HG03469 (cell line): ENCODE measurements at regions not wholly inside any gene's neighbourhood (a gene's known extent, or its start where the extent isn't known, plus 50 kb on each side); places are given as distances from the start of the nearest gene placed in this dataset.
"Not testable (repeated sequence)": the region's sequence is repeated elsewhere in the genome, so short reads cannot be mapped to it uniquely, and the experiment has no call there.

Experiments used
- ATAC-seq: cut with Tn5 transposase; IDR thresholded peaks from one replicate; pipeline ENCODE4 v1.9.1; 2021; ENCODE audit warnings: mild to moderate bottlenecking, moderate library complexity, moderate number of reproducible peaks; ENCODE audit not compliant: unreplicated experiment

DNA sequence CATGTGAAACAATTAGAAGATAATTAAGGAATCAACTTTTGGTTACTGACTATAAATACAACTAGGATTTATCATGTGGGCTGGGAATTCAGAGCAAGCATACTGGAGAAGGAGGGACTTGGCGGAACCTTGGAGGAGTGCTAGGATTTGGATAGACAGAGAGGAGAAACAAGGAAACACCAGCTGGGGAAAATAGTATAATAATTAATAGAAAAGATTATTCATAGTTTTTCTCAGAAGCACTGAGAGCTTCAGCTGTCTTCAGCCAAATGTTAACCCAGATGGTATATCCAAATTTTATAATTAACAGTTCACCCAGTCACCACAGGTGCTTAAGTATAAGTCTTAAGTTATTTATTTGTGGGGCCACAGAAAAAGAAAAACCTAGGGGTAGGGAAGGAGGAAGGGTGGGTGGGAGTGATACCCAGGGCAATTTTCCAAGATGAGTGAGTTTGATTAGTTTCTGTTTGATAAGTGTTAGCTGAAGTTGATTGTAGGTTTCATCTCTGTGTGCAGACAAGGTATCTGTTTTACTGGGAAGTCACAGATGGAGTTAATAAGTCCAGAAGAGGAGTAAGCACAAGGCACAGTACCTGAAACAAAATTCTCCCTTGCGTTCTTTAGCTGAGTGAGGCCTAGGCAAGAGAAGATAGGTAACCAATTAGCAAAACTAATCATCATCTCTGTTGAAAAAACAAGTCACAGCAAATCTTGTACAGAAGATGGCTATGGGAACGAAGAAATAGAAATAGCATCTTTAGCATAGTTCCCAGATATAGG, 175.5 kb downstream of the TFAP2B start:
- no peak for ATAC-seq

DNA sequence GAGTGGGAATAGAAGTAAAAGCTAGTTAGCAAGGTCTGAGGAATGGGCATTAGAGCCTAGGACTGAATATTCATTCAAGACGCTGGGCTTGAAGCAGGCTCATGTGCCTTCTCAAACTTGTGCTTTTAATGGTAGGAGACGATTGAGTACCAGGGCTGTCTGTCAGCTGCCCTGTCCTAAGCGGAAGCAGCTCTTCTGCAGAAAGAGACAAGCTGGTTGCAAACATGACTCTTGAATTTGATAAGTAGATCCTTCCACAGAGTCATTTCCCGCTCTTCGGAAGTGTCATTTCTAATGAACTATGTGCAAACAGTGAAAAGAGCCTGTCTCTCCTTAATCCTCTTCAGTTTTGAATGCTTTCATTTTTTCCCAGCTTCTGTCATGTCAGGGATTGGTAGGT, 176.4 kb downstream of the TFAP2B start:
- ATAC-seq = no peak

DNA sequence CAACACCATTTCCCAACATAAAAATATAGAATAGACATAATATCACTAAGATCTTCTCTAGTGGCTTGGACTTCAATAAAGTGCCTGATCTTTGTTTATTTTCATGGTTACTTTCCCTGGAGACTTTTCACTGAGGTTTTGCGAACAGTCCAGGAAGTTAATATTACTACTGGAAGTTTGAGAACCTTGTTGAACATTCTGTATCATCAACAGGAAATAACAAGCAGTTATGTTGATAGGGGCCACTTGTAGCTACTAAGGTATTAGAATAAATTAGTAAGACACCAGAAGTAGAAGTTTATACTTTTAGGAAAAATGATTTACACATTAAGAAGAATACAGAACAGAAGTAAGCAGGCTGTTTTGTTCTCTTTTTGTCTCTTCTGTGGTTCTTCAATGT, 180.2 kb downstream of the TFAP2B start:
- ATAC-seq = no peak

DNA sequence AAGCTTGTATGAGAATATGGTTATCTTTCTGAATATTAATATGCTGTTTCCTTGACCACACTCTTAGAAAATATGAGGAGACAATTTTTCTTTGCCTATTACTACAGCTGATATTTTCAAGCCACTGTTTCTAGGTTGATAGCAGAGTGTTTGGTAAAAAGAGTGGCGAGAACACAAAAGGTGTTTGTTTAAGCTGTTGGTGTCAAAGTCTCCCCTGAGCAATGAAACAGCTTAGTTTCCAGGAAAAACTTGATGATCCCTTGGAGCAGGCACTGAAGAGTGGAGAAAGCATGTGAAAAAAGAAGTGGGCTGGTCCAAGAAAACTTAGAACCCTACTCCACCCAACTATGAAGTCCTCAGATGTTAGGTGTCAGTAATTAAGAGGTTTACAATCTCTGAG, 182.7 kb downstream of the TFAP2B start:
- ATAC-seq = no peak

DNA sequence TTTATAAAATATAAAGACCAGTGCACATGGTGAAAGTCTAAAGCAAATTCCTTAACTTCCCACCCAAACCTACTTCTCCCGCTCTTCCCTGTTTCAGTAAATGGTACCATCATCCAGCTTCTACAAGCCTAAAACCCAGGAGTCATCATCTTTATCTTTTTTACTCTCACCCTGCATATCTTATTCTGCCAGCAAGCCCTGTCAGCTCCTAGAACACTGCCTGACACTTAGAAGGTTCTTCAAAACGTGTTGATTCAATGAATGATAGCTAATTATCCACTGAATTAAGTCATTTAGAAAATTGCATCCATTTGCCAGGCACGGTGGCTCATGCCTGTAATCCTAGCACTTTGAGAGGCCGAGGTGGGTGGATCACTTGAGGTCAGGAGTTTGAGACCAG, 185.7 kb downstream of the TFAP2B start:
- no peak for ATAC-seq

DNA sequence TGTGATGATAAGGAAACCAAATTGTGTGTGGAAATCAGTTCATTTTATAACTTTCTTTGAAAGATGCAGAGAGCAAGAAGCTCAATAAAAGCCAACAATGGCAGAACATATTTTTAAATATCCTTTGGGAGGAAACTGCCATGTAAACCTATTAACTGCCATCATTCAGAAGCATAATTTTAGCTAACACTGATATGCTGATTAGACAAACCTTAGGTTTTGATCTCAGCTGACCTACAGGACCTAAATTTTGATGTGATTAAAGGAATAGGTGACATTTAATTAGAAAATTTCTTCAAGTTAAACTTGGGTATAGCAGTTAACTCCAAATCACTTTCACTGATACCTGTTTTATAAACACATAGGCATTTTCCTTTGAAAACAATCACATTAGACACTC, 187.1 kb downstream of the TFAP2B start:
- ATAC-seq = no peak

DNA sequence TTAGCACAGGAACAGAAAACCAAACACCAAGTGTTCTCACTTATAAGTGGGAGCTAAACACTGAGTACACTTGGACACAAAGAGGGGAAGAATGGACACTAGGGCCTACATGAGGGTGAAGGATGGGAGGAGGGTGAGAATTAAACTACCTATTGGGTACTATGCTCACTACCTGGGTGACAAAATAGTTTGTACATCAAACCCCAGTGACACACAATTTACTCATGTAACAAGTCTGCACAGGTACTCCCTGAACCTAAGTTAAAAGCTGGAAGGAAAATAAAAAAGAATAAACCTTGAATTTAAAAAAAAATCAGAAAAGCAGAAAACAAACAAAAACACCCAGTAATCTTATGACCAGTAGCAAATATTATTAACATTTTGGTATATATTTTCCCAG, 188.6 kb downstream of the TFAP2B start:
- no peak for ATAC-seq

DNA sequence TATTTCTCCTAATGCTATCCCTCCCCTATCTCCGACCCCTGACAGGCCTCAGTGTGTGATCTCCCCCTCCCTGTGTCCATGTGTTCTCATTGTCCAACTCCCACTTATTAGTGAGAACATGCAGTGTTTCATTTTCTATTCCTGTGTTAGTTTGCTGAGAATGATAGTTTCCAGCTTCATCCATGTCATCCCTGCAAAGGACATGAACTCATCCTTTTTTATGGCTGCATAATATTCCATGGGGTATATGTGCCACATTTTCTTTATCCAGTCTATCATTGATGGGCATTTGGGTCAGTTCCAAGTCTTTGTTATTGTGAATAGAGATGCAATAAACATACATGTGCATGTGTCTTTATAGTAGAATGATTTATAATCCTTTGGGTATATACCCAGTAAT, 190.0 kb downstream of the TFAP2B start:
- ATAC-seq = not testable (repeated sequence)

DNA sequence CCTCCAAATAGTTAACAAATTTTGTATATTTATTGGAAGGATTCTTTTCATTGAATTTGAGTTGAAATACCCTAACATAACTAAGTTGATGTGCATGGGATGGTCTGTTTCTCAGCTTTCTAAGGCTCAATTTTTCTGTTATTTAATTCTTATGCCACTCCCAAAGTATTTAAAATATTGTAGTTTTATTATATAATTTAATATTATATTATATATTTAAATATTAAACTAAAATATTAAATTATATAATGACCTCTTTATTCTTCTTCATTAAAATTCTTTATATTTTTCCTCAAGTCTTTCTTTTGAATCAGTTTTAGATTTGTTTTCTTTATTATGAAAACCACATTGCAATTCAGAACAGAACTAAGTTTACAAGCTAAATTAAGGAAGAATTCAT, 194.7 kb downstream of the TFAP2B start:
- ATAC-seq = no peak

DNA sequence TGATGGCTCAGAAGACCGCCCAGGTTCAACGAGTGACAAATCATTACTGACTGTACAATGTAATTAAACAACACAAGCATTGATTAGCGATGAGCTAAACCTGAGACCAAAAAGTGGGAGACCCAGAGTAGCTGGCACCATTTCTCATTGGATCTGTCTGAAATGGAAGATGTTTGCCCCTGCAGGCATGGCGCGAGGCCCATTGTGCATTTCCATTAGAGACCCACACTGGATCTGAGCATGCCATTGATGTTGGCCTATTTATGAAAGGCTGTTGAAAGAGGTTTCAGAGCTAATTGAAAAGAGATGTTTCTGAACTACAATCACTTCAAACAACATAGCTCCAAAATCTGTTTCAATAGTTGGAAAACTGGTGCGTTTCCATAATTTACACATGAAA, 196.7 kb downstream of the TFAP2B start:
- no peak for ATAC-seq

DNA sequence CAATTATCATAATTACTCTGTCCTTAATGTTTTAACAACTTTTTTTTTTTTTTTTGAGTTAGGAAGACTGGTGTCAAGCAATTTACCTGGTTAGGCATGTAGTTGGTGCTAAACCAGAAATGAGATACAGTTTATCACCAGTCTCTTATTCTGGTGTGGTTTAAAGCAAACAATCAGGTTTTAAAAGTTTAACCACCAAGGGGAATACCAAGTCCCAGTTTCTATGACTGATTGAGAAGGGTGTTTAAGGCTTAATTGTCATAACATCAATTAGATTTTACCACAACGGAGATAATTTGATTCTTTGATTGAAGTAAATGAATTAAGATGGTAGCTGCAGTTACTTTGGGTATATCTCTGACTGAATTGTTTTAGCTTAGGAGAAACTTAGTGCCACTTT, 197.8 kb downstream of the TFAP2B start:
- ATAC-seq = no peak

DNA sequence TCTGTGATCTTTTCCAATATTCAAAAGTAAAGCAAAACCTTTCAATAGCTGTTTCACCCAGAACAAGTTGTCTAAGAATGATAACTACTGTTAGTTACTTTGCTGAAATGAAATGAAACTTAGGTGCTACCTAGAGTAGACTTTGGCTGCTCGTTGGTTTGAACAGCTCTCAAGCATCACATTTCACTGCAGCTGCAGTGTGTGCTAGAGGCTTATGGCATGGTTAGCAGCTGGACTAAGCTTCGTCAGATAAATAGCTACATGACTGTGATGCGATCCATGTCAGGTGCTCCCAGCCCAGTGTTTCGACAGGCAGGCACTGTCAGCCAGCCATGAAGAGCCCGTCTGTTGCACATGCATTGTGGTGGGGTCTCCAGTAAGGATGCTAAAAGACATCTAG, 201.1 kb downstream of the TFAP2B start:
- ATAC-seq = no peak

DNA sequence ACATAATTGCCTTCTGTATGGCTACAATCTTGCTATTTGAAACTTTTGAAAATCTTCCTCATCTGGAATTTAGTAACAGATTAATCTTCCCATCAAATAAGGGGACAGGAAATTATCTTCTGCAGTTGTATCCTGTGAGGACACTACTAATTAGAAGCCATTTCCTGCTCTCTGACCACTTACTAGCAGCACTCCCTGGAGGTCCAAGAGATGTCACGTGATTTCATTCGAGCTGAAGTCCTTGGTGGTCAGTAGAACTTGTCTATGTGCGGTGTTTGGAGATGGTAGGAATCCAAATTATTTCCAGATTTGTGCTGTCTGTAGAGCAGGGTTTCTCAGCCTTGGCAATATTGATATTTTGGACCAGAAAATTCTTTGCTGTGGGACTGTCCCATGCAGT, 202.5 kb downstream of the TFAP2B start:
- no peak for ATAC-seq

DNA sequence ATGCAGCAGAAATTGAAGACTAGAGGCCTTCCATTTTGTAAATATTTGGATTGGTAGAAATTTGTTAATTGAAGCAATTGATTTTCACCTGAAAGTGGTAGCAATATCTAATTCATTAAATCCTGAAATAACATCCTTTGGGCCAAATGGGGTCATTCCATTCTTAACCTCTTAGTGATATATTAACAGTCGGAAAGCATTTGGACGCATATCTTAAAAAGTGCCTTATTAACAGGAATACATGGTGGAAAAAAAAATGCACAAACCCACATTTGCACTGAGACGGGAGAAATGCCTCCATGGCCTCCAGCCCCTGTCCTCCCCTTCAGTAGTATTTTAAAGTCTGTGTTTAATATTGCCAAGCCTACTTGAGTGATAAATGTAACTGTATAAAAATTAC, 205.5 kb downstream of the TFAP2B start:
- ATAC-seq = no peak

DNA sequence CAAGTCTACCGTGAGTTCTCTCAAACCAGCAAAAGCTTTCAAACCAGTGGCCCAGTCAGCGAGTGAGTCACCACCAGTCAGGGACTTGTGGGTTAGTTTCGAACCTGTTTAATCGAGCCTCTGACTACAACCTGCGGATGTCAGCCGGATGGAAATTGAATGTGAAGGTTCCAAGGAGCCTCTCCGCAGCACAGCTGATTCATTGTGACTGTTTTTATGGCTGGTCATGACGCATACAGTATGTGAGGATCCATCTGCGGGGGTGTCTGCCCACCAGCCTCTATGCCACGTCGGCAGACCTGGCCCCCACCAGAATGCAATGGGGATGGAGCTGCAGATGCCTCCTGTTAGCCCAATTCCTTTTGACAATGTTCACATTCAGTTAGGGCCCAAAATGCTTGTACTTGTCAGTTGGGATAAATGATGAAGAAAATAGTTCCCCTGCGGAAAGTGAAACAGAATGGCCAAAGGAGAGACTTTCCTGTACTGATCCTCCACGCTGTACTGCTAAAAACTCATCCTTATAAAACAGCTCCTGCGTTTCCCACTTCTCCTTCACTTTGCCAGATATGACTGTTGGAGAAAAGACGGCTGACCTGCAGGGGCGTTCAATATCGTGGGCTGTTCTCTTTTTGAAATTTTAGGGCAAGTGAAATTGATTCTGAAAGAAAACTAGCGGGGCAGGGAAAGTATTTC, 206.6 kb downstream of the TFAP2B start:
- no peak for ATAC-seq

DNA sequence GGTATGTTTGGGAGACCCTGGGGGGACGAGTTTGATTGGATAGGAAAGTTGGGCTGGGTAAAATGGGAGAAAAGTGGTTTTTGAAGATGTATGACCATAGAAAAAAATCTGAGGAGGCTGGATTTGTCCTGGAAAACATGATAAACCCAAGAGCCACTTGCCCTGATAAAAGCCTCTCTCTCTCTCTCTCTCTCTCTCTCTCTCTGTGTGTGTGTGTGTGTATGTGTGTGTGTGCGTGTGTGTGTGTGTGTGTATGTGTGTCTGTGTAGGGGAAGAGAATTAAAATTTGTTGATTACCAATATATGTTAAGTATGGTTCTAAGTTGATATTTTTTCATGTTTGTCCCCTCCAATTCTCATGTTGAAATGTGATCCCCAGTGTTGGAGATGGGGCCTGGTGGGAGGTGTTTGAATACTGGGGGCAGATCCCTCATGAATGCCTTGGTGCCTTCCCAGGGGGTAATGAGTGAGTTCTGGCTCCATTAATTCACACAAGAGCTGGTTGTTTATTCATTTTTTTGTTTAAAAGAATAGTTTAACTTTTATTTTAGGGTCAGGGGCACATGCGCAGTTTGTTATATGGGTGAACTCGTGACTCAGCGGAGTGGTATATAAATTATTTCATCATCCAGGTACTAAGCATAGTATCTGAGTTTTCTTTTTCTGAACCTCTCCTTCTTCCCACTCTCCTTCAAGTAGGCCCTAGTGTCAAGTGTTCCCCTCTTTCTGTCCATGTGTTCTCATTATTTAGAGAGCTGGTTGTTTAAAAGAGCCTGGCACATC, 208.8 kb downstream of the TFAP2B start:
- ATAC-seq = no peak

DNA sequence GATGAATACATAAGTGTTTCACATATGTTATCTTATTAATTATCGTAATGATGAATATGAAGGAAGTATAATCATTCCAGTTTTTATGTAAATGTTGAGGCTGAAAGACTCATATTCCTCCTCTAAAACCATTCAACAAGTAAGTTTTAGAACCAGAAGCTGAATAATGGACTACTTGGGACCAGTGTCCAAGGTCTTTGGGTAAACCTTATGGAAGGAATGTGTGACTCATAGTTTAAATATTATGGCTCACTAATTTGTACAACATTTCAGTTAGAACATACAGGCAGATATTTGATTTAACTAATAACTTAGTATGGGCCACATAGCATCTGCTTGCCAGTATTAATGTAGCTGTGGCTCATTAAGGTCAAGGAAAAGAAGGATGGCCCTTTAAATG, 209.6 kb downstream of the TFAP2B start:
- ATAC-seq = no peak

DNA sequence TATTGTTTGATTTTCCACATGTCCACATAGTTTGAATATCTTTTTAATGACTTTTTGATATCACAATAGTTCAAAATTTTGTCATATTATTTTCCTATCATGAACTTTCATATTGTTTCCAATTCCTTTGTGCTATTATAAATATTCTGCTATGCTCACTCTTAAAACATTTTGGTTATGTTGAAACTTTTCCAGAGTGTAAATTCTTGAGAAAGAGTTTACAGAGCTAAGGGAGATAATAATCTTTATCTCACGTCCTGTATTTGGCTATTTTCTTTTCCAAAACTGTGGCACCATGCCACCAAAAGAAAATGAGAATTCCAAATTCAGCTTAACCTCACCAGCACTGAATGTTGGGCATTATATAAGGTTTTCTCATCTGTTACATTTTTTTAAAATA, 210.9 kb downstream of the TFAP2B start:
- ATAC-seq = no peak

DNA sequence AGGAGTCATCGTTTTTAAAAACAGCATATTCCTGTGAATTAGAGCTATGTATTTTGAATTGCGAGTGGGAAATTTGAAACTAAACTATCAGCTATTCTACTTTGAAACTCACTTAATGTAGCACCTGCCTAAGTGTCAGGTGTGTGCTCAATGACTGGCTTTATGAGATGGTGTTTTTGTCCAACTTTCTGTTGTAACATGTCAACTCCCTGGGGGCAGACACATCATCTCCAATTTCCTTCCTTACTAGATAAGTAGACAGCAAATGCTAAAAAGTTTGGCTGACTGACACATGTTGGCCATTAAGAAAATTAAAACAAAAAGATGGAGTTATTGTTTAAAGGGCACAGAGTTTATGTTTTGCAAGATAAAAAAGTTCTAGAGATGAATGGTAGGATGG, 226.9 kb downstream of the TFAP2B start:
- ATAC-seq = no peak

DNA sequence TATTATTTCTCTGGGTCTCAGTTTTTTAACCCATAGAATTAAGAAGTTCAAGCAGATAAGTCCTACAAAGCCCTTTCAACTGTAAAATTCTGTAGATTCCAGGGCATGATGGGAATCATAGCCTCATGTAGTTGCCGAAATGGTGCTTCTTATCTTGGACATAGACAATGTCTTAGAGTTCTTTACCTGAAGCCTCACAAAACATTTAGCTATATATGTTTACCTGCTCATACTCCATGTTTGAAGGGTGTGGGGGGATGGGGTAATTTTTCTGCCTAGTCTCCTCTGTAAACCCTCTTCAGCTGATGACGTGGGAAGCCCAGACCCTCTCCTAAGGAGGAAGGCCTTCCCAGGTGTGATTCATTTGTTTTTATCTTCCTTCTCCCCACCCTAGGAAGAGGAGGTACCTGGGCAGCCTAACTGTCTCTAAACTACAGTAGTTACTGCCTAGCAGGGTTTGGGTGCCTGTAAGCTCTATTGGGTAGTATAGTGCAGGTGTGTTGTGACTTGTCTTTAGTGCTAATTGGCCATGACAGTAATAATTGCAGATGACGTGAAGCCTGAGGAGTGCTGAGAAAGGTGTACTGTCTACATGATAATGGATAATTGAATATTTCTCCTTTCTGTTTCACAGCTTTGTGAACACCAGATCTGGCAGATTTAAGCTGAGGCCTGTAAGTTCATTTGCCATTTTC, 230.8 kb downstream of the TFAP2B start:
- no peak for ATAC-seq
